Epithelial cell of esophagus (primary cell): ENCODE measurements at regions not wholly inside any gene's neighbourhood (a gene's known extent, or its start where the extent isn't known, plus 50 kb on each side); places are given as distances from the start of the nearest gene placed in this dataset.

Experiments
- DNase-seq: peaks from one replicate; pipeline ENCODE4 v3.0.0; 2010; ENCODE audit warnings: low read depth
- H3K4me3 ChIP-seq: 2 replicates; pipeline ENCODE4 v1.5.1; 2011; ENCODE audit warnings: mild to moderate bottlenecking, low read length, control low read depth
- TF ChIP-seq, protein P1 (sequence below): IDR thresholded peaks from 2 replicates; pipeline ENCODE4 v1.5.1; 2011; ENCODE audit warnings: low read depth, mild to moderate bottlenecking, low read length, control low read depth, inconsistent platforms; ENCODE audit not compliant: insufficient read depth; ENCODE audit errors: missing control alignments

DNA sequence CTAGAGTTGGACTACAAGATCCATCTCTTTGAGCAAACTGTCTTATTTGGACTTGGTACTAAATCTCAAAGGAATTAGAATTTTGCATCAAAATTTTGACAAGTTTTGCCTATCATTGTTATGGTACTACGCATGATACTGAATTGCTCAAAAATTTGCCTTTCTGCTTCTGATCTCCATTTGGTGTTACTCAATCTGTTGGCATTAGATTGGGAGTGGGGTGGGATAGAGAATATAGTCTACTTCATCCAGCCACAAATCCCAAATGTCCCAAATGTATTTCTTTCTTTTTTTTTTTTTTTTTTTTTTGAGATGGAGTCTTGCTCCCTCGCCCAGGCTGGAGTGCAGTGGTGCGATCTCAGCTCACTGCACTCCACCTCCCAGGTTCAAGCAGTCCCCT lies 204.8 kb downstream of the TANC2 start:
- DNase-seq, result no peak
- TF ChIP-seq, protein P1, sequence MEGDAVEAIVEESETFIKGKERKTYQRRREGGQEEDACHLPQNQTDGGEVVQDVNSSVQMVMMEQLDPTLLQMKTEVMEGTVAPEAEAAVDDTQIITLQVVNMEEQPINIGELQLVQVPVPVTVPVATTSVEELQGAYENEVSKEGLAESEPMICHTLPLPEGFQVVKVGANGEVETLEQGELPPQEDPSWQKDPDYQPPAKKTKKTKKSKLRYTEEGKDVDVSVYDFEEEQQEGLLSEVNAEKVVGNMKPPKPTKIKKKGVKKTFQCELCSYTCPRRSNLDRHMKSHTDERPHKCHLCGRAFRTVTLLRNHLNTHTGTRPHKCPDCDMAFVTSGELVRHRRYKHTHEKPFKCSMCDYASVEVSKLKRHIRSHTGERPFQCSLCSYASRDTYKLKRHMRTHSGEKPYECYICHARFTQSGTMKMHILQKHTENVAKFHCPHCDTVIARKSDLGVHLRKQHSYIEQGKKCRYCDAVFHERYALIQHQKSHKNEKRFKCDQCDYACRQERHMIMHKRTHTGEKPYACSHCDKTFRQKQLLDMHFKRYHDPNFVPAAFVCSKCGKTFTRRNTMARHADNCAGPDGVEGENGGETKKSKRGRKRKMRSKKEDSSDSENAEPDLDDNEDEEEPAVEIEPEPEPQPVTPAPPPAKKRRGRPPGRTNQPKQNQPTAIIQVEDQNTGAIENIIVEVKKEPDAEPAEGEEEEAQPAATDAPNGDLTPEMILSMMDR, result no peak

DNA sequence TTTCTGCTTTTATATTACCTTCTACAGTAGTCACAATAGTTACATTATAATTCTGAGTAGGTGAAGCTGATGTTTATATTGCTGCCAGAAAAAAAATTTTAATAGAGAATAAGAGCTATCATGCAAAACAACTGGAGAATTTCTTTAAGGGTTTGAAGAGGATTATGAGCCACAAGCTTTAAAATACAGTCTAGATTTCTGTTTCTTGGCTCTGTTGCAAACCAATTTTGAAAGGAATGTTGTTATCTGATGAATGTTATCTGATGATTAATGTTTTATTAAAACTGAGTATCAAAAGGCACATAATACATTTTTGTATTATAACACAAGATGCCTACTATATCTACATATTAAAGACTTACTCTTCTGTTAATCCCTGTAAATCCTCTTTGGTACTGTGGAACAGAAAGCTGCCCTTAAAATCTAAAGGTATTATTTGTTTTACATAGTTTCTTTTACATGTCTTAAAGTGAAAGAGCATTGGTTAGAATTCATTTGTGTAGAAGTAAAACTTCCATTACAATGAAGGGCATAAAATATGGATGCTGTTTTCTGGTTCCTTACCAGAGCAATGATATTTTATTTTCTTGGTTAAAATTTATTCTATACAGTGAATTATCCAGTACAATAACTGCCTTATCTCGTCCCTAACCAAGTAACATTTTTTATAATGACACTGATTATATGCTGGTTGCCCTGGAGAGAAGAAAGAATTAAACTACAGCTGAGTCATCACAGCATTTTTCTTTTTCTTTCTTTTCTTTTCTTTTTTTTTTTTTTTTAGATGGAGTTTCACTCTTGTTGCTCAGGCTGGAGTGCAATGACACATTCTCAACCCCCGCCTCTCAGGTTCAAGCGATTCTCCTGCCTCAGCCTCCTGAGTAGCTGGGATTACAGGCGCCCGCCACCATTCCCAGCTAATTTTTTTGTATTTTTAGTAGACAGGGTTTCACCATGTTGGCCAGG lies 205.7 kb downstream of the TANC2 start:
- DNase-seq, result no peak
- no peak overlapping the region for H3K4me3 ChIP-seq
- TF ChIP-seq, protein P1, result no peak

More for the DNA sequence above, 204.8 kb downstream of the TANC2 start:
- no peak overlapping the region for H3K4me3 ChIP-seq

GRCh38 chr17:63173450-63173849 lies 207.4 kb downstream of the TANC2 start:
- TF ChIP-seq, protein P1, result no peak
- DNase-seq, result peak; percentile 45
- H3K4me3 ChIP-seq, result no peak overlapping the region

- TF ChIP-seq, protein P1, result no peak
- peak; percentile 10 for DNase-seq
- no peak overlapping the region for H3K4me3 ChIP-seq
Observed at GRCh38 chr17:63173903-63174302, 207.9 kb downstream of the TANC2 start.

DNA sequence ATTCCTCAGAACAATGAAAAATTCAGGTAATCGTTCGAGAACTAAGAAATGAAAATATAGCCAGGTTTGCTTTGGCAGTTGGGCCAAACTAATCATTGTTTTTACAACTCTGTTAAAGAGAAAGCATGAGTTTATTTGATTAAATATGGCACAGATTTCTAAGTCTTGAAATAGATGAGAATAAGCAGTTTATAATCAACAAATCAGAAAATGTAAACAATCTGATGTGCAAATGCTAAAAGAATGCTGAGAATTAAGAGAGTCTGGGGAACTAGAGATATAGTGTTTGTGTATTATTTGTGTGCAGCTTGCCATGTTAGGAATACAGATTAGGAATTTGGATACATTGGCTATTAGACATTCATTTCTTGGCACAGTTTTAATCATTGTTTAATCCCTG lies 212.5 kb downstream of the TANC2 start:
- H3K4me3 ChIP-seq, result no peak overlapping the region
- DNase-seq, result no peak
- TF ChIP-seq, protein P1, result no peak

- H3K4me3 ChIP-seq, result no peak overlapping the region
- DNase-seq, result peak; percentile 19
- TF ChIP-seq, protein P1, result no peak
Observed at GRCh38 chr17:63181856-63182255, 215.8 kb downstream of the TANC2 start.
